Ovary (tissue), 3 donors: ENCODE measurements at regions not wholly inside any gene's neighbourhood (a gene's known extent, or its start where the extent isn't known, plus 50 kb on each side); places are given as distances from the start of the nearest gene placed in this dataset.

Experiments
- CTCF ChIP-seq, 3 donors: fragments of 450-650 bp in 2 of 3; fragments of 200-600 bp in 1 of 3; IDR thresholded peaks; one replicate each; pipeline versions ENCODE4 v1.5.1 to v1.8.0; 2016 to 2022; ENCODE audit warnings: antibody characterized with exemption in 3 of 3, mild to moderate bottlenecking in 1 of 3
- EP300 ChIP-seq: sonication (generic); formaldehyde crosslinking; IDR thresholded peaks from one replicate; pipeline ENCODE4 v1.6.1; 2017; ENCODE audit warnings: antibody characterized with exemption
- POLR2A ChIP-seq: fragments of 450-650 bp; IDR thresholded peaks from one replicate; pipeline ENCODE4 v1.6.1; 2017; ENCODE audit warnings: antibody characterized with exemption, mild to moderate bottlenecking, moderate library complexity
- donor health status: DM: no; HTN: no; CAD: no.

GRCh38 chr13:54912367-54912766 lies 1883.8 kb downstream of the OLFM4 start:
- TF ChIP-seq POLR2A (no peak), CTCF (IDR thresholded peaks at IDR 0.05) (no peak), EP300 (no peak)
